Rectal smooth muscle tissue (tissue), 1 donor: ENCODE measurements at regions not wholly inside any gene's neighbourhood (a gene's known extent, or its start where the extent isn't known, plus 50 kb on each side); places are given as distances from the start of the nearest gene placed in this dataset.

Experiments used
- H3K27ac ChIP-seq: one replicate; pipeline ENCODE4 v1.7.0; 2013; ENCODE audit warnings: low read depth, low read length, inconsistent platforms
- H3K27me3 ChIP-seq: one replicate; pipeline ENCODE4 v1.7.0; 2013; ENCODE audit warnings: low read length; ENCODE audit not compliant: control insufficient read depth, insufficient read depth
- H3K36me3 ChIP-seq: one replicate; pipeline ENCODE4 v1.7.0; 2013; ENCODE audit warnings: low read length; ENCODE audit not compliant: control insufficient read depth, insufficient read depth
- H3K4me1 ChIP-seq: one replicate; pipeline ENCODE4 v1.7.0; 2013; ENCODE audit warnings: low read length; ENCODE audit not compliant: control insufficient read depth, insufficient read depth
- H3K4me3 ChIP-seq: one replicate; pipeline ENCODE4 v1.7.0; 2013; ENCODE audit warnings: low read length
- H3K9ac ChIP-seq: one replicate; pipeline ENCODE4 v1.7.0; 2013; ENCODE audit warnings: low read length

DNA sequence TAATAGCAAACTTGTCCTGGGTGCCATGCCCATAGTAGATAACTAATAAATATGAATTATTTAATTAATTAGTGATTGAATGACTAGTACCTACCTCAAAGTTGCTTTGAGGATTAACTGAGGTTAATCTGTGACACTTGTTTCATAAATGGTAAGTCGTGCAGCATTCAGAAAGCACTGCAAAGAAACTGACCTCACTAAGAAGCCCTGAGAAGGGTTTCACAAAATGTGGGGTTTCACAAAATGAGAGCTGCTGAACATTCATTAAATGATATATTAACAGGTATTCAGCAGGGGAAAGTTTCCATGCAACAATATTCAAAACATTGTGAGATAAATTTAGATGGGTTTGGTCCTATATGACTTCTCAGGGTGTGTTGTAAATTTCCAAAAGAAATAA, 236.2 kb downstream of the OSR1 start:
- H3K4me1 ChIP-seq = no peaks in the 10 kb centered on the region
- H3K27ac ChIP-seq = no peak overlapping the region
- H3K4me3 ChIP-seq = no peak overlapping the region
- no peaks in the 10 kb centered on the region for H3K27me3 ChIP-seq
- no peak overlapping the region for H3K9ac ChIP-seq
- H3K36me3 ChIP-seq = no peaks in the 10 kb centered on the region

DNA sequence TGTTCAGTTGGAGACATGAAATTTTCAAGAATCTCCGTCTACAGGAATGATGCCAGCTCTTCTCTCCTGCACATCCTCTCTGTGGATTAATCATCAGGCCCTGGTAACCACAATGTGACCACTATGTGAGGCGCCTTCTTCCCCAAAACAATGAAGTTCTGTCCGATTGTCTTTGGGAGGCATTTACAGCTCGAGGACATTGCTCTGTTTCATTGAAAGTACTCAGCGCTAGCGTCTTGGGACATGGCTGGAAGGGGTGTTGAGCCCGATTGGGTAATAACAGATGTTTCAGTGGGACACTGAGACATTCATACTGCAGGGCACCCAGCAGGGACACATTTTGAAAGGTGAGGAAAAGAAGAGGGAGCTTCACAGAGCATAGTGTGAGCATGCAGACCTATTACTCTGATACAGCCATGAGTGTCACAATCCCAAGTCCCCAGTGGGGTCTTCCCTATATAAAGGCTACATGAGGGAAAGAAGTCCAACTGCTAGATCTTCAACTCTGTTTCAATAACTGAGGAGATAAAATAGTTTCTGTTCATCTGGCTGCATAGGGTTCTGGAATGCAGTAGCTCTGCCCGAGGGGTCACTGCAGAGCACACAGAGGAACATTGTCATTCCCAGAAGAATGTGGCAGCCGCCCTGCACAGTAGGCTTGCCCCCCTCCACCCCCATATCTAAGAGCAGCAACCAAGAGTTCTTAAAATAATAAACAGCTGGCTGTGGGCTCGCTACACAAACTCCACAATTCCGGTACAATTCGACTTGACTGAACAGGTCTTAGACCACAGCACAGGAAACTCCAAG, 237.3 kb downstream of the OSR1 start:
- Histone ChIP-seq H3K27me3 (no peaks in the 10 kb centered on the region), H3K4me3 (no peak overlapping the region), H3K36me3 (no peaks in the 10 kb centered on the region), H3K9ac (no peak overlapping the region), H3K27ac (no peak overlapping the region), H3K4me1 (no peaks in the 10 kb centered on the region)

GRCh38 chr2:19120181-19120580, 238.2 kb downstream of the OSR1 start:
- H3K4me3 ChIP-seq = no peak overlapping the region
- H3K9ac ChIP-seq = no peak overlapping the region
- H3K36me3 ChIP-seq = no peaks in the 10 kb centered on the region
- H3K27ac ChIP-seq = no peak overlapping the region
- no peaks in the 10 kb centered on the region for H3K27me3 ChIP-seq
- H3K4me1 ChIP-seq = no peaks in the 10 kb centered on the region

DNA sequence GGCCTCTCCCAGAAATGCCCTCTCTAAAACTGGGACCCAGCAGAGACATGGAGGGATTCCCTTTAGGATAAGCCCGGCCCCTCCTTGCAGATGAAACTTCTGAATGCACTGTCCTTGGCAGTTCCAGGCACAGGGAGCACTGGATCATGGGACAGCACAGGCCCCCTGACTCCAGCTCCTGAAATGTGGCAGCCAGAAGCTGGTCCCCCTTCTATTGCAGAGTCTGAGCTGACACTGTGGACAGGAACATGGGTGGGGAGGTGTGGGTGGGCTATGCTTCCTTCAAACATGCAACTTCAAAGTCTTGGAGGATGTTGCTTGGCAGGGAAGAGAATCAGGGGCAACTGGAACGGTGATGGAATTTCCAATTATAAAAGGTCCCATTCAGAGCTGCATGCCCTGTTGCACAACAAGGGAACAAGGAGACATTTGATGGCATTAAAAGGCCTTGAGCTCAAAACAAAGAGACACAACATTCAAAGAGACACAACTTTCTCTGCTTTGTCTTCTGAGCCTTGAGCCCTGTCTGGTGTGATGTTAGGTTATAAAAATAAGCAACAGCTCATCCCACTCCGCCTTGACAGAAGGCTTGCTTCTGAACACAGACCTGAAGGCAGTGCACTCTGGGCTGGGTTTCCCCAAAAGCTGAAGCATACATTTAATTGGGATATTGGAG, 239.0 kb downstream of the OSR1 start:
- no peak overlapping the region for H3K27ac ChIP-seq
- H3K9ac ChIP-seq = no peak overlapping the region
- no peaks in the 10 kb centered on the region for H3K4me1 ChIP-seq
- no peaks in the 10 kb centered on the region for H3K27me3 ChIP-seq
- no peaks in the 10 kb centered on the region for H3K36me3 ChIP-seq
- H3K4me3 ChIP-seq = no peak overlapping the region

GRCh38 chr2:19116918-19117317, 241.5 kb downstream of the OSR1 start:
- Histone ChIP-seq H3K4me1 (no peaks in the 10 kb centered on the region), H3K27ac (no peak overlapping the region), H3K4me3 (no peak overlapping the region), H3K27me3 (no peaks in the 10 kb centered on the region), H3K36me3 (no peaks in the 10 kb centered on the region), H3K9ac (no peak overlapping the region)

DNA sequence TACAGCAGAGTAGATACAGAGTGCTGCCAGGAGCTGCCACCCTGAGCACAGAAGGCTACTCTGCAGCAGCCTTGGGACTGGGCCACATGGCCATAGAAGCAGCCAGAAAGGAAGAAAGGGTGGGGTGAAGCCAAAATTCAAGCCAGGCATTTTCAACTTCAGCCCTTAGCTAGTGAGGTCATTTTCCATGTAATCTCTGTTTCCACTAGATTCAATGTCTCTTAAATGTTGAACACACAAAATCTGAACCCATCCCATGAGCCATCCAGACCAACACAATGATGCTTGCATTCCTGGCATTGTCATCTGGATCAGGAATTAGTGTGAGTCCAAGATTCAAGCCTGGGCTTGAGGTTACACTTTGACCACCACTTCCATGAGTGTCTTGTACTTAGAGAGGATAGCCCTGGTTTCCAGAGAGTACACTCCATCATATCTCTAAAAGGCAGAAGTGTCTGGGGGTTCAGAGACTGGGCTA, 243.6 kb downstream of the OSR1 start:
- no peak overlapping the region for H3K27ac ChIP-seq

GRCh38 chr2:19114126-19114525, 244.3 kb downstream of the OSR1 start:
- no peaks in the 10 kb centered on the region for H3K4me1 ChIP-seq
- H3K9ac ChIP-seq = no peak overlapping the region
- no peak overlapping the region for H3K4me3 ChIP-seq
- no peaks in the 10 kb centered on the region for H3K36me3 ChIP-seq
- no peak overlapping the region for H3K27ac ChIP-seq
- H3K27me3 ChIP-seq = no peaks in the 10 kb centered on the region

More for the DNA sequence above, 243.6 kb downstream of the OSR1 start:
- no peaks in the 10 kb centered on the region for H3K4me1 ChIP-seq
- no peaks in the 10 kb centered on the region for H3K27me3 ChIP-seq
- H3K36me3 ChIP-seq = no peaks in the 10 kb centered on the region
- H3K4me3 ChIP-seq = no peak overlapping the region
- H3K9ac ChIP-seq = no peak overlapping the region

- no peak overlapping the region for H3K27ac ChIP-seq
- H3K4me1 ChIP-seq = no peaks in the 10 kb centered on the region
- H3K9ac ChIP-seq = no peak overlapping the region
- H3K36me3 ChIP-seq = no peaks in the 10 kb centered on the region
- no peaks in the 10 kb centered on the region for H3K27me3 ChIP-seq
- H3K4me3 ChIP-seq = no peak overlapping the region
Measured at GRCh38 chr2:19111354-19111753, 247.1 kb downstream of the OSR1 start.

DNA sequence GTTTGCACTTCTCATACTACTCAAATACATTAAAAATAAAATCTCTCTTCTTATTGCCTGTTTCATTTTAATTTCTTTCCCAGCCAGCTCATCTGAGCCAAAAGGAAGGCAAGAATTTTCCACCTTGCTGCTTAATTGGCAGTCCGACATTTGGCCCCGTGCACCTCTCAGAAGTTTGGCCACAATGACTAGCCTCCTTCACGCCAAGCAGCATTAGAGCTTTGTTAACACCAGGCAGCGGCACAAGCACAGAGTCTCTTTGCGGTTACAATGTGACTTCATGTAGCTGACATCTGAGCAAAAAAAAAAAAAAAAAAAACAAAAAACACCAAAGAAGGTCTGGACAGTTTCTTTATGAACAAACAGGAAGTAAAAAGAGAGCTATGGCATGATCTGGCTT, 248.9 kb downstream of the OSR1 start:
- Histone ChIP-seq H3K4me1 (no peaks in the 10 kb centered on the region), H3K36me3 (no peaks in the 10 kb centered on the region), H3K27me3 (no peaks in the 10 kb centered on the region), H3K4me3 (no peak overlapping the region), H3K9ac (no peak overlapping the region), H3K27ac (no peak overlapping the region)

DNA sequence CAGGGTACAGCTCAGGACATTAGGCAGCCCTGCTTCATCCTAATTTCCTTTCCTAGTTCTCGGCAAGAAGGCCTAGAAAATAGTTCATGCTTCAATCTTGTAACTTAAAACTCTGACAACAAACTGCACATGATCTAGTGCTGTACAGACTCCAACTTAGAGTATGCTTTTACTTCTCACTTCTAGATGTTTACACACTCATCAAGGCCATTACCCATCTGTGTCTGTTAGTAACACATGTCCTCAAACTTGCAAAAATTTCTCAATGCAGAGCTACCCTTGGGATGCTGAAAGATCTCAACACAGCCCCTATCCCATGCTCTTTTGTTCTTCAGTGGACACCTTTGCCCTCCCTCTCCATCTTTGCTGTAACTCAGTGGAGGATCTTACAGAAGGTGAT, 252.0 kb downstream of the OSR1 start:
- no peaks in the 10 kb centered on the region for H3K36me3 ChIP-seq
- no peaks in the 10 kb centered on the region for H3K27me3 ChIP-seq
- no peaks in the 10 kb centered on the region for H3K4me1 ChIP-seq
- no peak overlapping the region for H3K27ac ChIP-seq
- no peak overlapping the region for H3K4me3 ChIP-seq
- H3K9ac ChIP-seq = no peak overlapping the region

- no peaks in the 10 kb centered on the region for H3K4me1 ChIP-seq
- H3K4me3 ChIP-seq = no peak overlapping the region
- H3K9ac ChIP-seq = no peak overlapping the region
- H3K27me3 ChIP-seq = no peaks in the 10 kb centered on the region
- H3K27ac ChIP-seq = no peak overlapping the region
- no peaks in the 10 kb centered on the region for H3K36me3 ChIP-seq
Measured at GRCh38 chr2:19104503-19104902, 253.9 kb downstream of the OSR1 start.

DNA sequence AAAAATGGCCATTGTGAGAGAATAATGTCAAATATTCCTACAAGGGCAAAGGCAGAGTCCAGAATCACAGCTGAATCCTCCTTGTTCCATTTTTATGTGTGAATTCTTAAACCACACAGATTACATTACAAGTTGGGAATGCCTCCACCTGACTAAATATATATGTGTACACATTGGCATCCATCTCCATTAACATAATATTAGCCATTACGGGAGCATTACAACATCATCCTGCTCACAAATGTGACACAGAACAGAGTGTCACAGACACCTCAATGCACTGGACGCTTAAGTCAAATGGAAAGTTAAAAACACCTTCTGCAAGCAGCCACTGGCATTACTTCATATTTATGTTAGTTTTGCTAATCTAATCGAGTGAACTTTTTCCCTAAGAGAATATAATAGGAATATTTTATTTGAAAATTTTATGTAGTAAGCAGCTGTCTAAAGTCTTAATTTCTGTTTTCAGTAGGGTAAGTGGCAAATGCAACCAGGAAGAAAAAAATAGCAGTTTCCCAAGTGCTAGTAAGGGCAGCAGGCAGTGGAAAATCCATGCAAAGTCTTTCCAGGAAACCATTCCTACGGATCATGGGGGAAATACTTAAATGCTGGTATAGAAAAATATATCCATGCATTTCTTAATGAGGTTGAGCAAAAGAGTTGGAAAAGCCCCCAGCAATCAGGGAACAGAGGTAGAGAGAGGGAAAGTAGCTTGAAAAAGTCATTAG, 255.6 kb downstream of the OSR1 start:
- no peaks in the 10 kb centered on the region for H3K36me3 ChIP-seq
- H3K27ac ChIP-seq = no peak overlapping the region
- no peaks in the 10 kb centered on the region for H3K27me3 ChIP-seq
- H3K4me3 ChIP-seq = no peak overlapping the region
- no peak overlapping the region for H3K9ac ChIP-seq
- H3K4me1 ChIP-seq = no peaks in the 10 kb centered on the region
